H1 (cell line): ENCODE measurements at regions not wholly inside any gene's neighbourhood (a gene's known extent, or its start where the extent isn't known, plus 50 kb on each side); places are given as distances from the start of the nearest gene placed in this dataset.

Experiments
- CTCF ChIA-PET: fragments of 300-600 bp; sonication (Branson Sonifier 250); formaldehyde crosslinking; loops from one replicate; lab custom pipeline; 2021; ENCODE audit not compliant: partially characterized antibody; lab: Charles Lee
- POLR2A ChIA-PET: fragments of 300-600 bp; sonication (Branson Sonifier 250); formaldehyde crosslinking; loops from one replicate; lab custom pipeline; 2021; ENCODE audit warnings: inconsistent platforms; ENCODE audit not compliant: partially characterized antibody; lab: Charles Lee
- DNase-seq, 2 experiments: peaks; one replicate each; pipeline versions ENCODE4 v3.0.0 to v3.0.0-alpha.2; 2010 to 2022; ENCODE audit warnings: low spot score in 2 of 2, low read depth in 1 of 2, mixed read lengths in 1 of 2
- FAIRE-seq: peaks from 2 replicates; lab custom pipeline; 2011; peaks lifted over from hg19 to GRCh38; lab: Jason Lieb, UNC
- H2AFZ ChIP-seq: 2 replicates; pipeline ENCODE4 v1.8.1; 2012; ENCODE audit warnings: low read length, inconsistent platforms
- H2AK5ac ChIP-seq: 2 replicates; pipeline ENCODE4 v1.6.1; 2013; ENCODE audit warnings: low read depth, low read length
- H2BK120ac ChIP-seq: replicated peaks from 2 replicates; pipeline ENCODE3; 2013; ENCODE audit warnings: low read depth, low read length, inconsistent platforms
- H2BK12ac ChIP-seq: 2 replicates; pipeline ENCODE4 v1.6.1; 2013; ENCODE audit warnings: low read depth, low read length
- H2BK15ac ChIP-seq: 2 replicates; pipeline ENCODE4 v1.6.1; 2013; ENCODE audit warnings: low read length
- H2BK20ac ChIP-seq: 2 replicates; pipeline ENCODE4 v1.6.1; 2013; ENCODE audit warnings: low read length
- H2BK5ac ChIP-seq: 2 replicates; pipeline ENCODE4 v1.6.1; 2013; ENCODE audit warnings: low read depth, low read length
- H3K14ac ChIP-seq: 2 replicates; pipeline ENCODE4 v1.6.1; 2013; ENCODE audit warnings: inconsistent platforms; ENCODE audit not compliant: insufficient read length
- H3K18ac ChIP-seq: 2 replicates; pipeline ENCODE4 v1.6.1; 2013; ENCODE audit warnings: low read length; ENCODE audit errors: extremely low read depth
- H3K23ac ChIP-seq: 2 replicates; pipeline ENCODE4 v1.6.1; 2013; ENCODE audit warnings: inconsistent platforms; ENCODE audit not compliant: insufficient read length
- H3K23me2 ChIP-seq: 2 replicates; pipeline ENCODE4 v1.6.1; 2013; ENCODE audit warnings: low read depth, low read length
- H3K27ac ChIP-seq: 2 replicates; pipeline ENCODE4 v1.6.1; 2011; ENCODE audit warnings: low read depth, low read length, inconsistent platforms
- H3K27me3 ChIP-seq, 4 experiments: replicated peaks in 1 of 4; 1 replicate in 1 of 4; 2 replicates in 3 of 4; pipeline versions ENCODE4 v1.6.1 to v1.8.1; 2011 to 2013; ENCODE audit warnings: low read length in 3 of 4, mild to moderate bottlenecking in 3 of 4, inconsistent platforms in 2 of 4, mixed read lengths in 2 of 4, moderate library complexity in 1 of 4; ENCODE audit not compliant: control insufficient read depth in 3 of 4, insufficient read depth in 3 of 4; ENCODE audit errors: extremely low read depth in 1 of 4
- H3K36me3 ChIP-seq, 4 experiments: 2 replicates each; pipeline versions ENCODE4 v1.6.1 to v1.8.1; 2011 to 2013; ENCODE audit warnings: mild to moderate bottlenecking in 4 of 4, low read length in 3 of 4, moderate library complexity in 2 of 4, control low read depth in 1 of 4, inconsistent platforms in 1 of 4; ENCODE audit not compliant: insufficient read depth in 4 of 4, control insufficient read depth in 2 of 4
- H3K4ac ChIP-seq: replicated peaks from 2 replicates; pipeline ENCODE3; 2013; ENCODE audit warnings: low read length, low read depth, mixed read lengths, inconsistent platforms; ENCODE audit not compliant: insufficient read length
- H3K4me1 ChIP-seq, 4 experiments: replicated peaks in 1 of 4; 1 replicate in 1 of 4; 2 replicates in 3 of 4; pipeline versions ENCODE4 v1.6.1 to v1.8.1; 2011 to 2013; ENCODE audit warnings: low read length in 3 of 4, inconsistent platforms in 2 of 4, mixed read lengths in 1 of 4; ENCODE audit not compliant: insufficient read depth in 4 of 4, control insufficient read depth in 3 of 4
- H3K4me2 ChIP-seq, 2 experiments: 2 replicates each; pipeline versions ENCODE4 v1.6.1 to v1.8.1; 2011 to 2013; ENCODE audit warnings: low read depth in 2 of 2, low read length in 2 of 2, control low read depth in 1 of 2, inconsistent platforms in 1 of 2, mild to moderate bottlenecking in 1 of 2; ENCODE audit not compliant: insufficient read depth in 1 of 2
- H3K4me3 ChIP-seq, 4 experiments: fragments of 200-600, 300-600 bp in 1 of 4; sonication (generic), shearing (Covaris generic), sonication (Bioruptor Twin) in 1 of 4; 2 replicates each; pipeline versions ENCODE4 v1.5.1 to v1.8.1; 2011 to 2016; ENCODE audit warnings: low read length in 4 of 4, low read depth in 3 of 4, control low read depth in 2 of 4, inconsistent platforms in 2 of 4, mild to moderate bottlenecking in 2 of 4, mixed read lengths in 1 of 4, moderate library complexity in 1 of 4; ENCODE audit not compliant: insufficient read depth in 2 of 4; ENCODE audit errors: extremely low read depth in 1 of 4
- H3K56ac ChIP-seq: replicated peaks from 2 replicates; pipeline ENCODE3; 2013; ENCODE audit warnings: low read depth, mild to moderate bottlenecking, mixed read lengths, low read length, inconsistent platforms; ENCODE audit not compliant: insufficient read length
- H3K79me1 ChIP-seq: 2 replicates; pipeline ENCODE4 v1.6.1; 2013; ENCODE audit warnings: low read depth, low read length, control low read depth
- H3K79me2 ChIP-seq, 2 experiments: 2 replicates each; pipeline versions ENCODE4 v1.6.1 to v1.8.1; 2012 to 2013; ENCODE audit warnings: low read length in 2 of 2, mild to moderate bottlenecking in 2 of 2, inconsistent platforms in 1 of 2; ENCODE audit not compliant: insufficient read depth in 2 of 2, control insufficient read depth in 1 of 2
- H3K9ac ChIP-seq, 4 experiments: replicated peaks in 1 of 4; 1 replicate in 1 of 4; 2 replicates in 3 of 4; pipeline versions ENCODE4 v1.6.1 to v1.8.1; 2011 to 2013; ENCODE audit warnings: low read depth in 3 of 4, low read length in 3 of 4, control low read depth in 2 of 4, mild to moderate bottlenecking in 2 of 4, moderate library complexity in 2 of 4, inconsistent platforms in 1 of 4; ENCODE audit errors: extremely low read depth in 1 of 4
- H3K9me3 ChIP-seq, 2 experiments: 2 replicates each; pipeline versions ENCODE4 v1.6.1 to v1.8.1; 2012 to 2013; ENCODE audit warnings: mild to moderate bottlenecking in 2 of 2, moderate library complexity in 2 of 2, control low read depth in 1 of 2, inconsistent platforms in 1 of 2, low read depth in 1 of 2, low read length in 1 of 2, mixed read lengths in 1 of 2; ENCODE audit not compliant: insufficient read depth in 2 of 2
- H4K20me1 ChIP-seq, 2 experiments: replicated peaks in 1 of 2; 2 replicates each; pipeline versions ENCODE3 to v1.8.1; 2011 to 2013; ENCODE audit warnings: inconsistent platforms in 2 of 2, low read length in 2 of 2, mild to moderate bottlenecking in 1 of 2; ENCODE audit not compliant: insufficient read depth in 2 of 2, control insufficient read depth in 1 of 2
- H4K5ac ChIP-seq: 2 replicates; pipeline ENCODE4 v1.6.1; 2013; ENCODE audit warnings: low read length, low read depth, mixed read lengths, inconsistent platforms; ENCODE audit not compliant: insufficient read length
- H4K8ac ChIP-seq: 2 replicates; pipeline ENCODE4 v1.8.0; 2013; ENCODE audit warnings: mild to moderate bottlenecking, moderate library complexity, low read length, inconsistent platforms; ENCODE audit not compliant: insufficient read depth; ENCODE audit errors: extremely low read depth
- H4K91ac ChIP-seq: replicated peaks from 2 replicates; pipeline ENCODE3; 2013; ENCODE audit warnings: low read length, mixed read lengths, inconsistent platforms; ENCODE audit not compliant: insufficient read length
- ASH2L ChIP-seq: fragments of 200-600, 300-600 bp; sonication (generic); IDR thresholded peaks from one replicate; pipeline ENCODE4 v1.7.1; 2017; ENCODE audit warnings: low read length
- BRCA1 ChIP-seq: IDR thresholded peaks from 2 replicates; pipeline ENCODE4 v1.6.1; 2012; ENCODE audit warnings: low read depth, low read length, improper control_type of control experiment
- CHD2 ChIP-seq: IDR thresholded peaks from 2 replicates; pipeline ENCODE4 v1.6.1; 2012; ENCODE audit warnings: low read length, improper control_type of control experiment
- FOSL1 ChIP-seq: IDR thresholded peaks from 2 replicates; pipeline ENCODE4 v1.6.1; 2011; ENCODE audit warnings: mild to moderate bottlenecking, low read depth, low read length, moderate library complexity; ENCODE audit not compliant: insufficient read depth
- GABPA ChIP-seq: IDR thresholded peaks from 2 replicates; pipeline ENCODE4 v1.6.1; 2011; ENCODE audit warnings: mild to moderate bottlenecking, low read length, moderate library complexity, borderline replicate concordance; ENCODE audit not compliant: insufficient read depth
- HDAC2 ChIP-seq, 2 experiments: fragments of 300-600 bp in 1 of 2; sonication (generic) in 1 of 2; IDR thresholded peaks; 2 replicates each; pipeline ENCODE4 v1.6.1; 2011 to 2012; ENCODE audit warnings: low read depth in 2 of 2, low read length in 2 of 2, mild to moderate bottlenecking in 2 of 2, moderate library complexity in 2 of 2, borderline replicate concordance in 1 of 2, inconsistent platforms in 1 of 2
- KDM5A ChIP-seq: fragments of 200-600 bp; IDR thresholded peaks from 2 replicates; pipeline ENCODE4 v1.7.1; 2012; ENCODE audit warnings: mild to moderate bottlenecking, low read length, inconsistent platforms, mixed read lengths
- NANOG ChIP-seq: IDR thresholded peaks from 2 replicates; pipeline ENCODE4 v1.6.1; 2011; ENCODE audit warnings: low read length, low read depth, mild to moderate bottlenecking, inconsistent platforms; ENCODE audit not compliant: insufficient read depth, poor library complexity, severe bottlenecking
- POLR2AphosphoS5 ChIP-seq: IDR thresholded peaks from 2 replicates; pipeline ENCODE4 v1.6.1; 2011; ENCODE audit warnings: low read depth, low read length
- RFX5 ChIP-seq: IDR thresholded peaks from 2 replicates; pipeline ENCODE4 v1.6.1; 2011; ENCODE audit warnings: low read depth, low read length, improper control_type of control experiment, borderline replicate concordance
- SP4 ChIP-seq: IDR thresholded peaks from 2 replicates; pipeline ENCODE4 v1.6.1; 2012; ENCODE audit warnings: low read length, inconsistent platforms
- SUZ12 ChIP-seq: fragments of 200-600 bp; sonication (generic); IDR thresholded peaks from 2 replicates; pipeline ENCODE4 v1.6.1; 2012; ENCODE audit warnings: mild to moderate bottlenecking, inconsistent platforms, low read length, moderate library complexity, mixed read lengths
- TAF7 ChIP-seq: optimal IDR thresholded peaks from 2 replicates; pipeline ENCODE3; 2011; ENCODE audit warnings: low read depth, mild to moderate bottlenecking, inconsistent platforms, low read length, moderate library complexity, borderline replicate concordance
- WGBS, 2 experiments: shearing (Covaris generic) in 1 of 2; methylation state at CpG; one replicate each; pipeline versions ENCODE4 v1.1.6 to v1.1.7; 2013 to 2015; ENCODE audit warnings: low lambda C conversion rate in 2 of 2, mixed read lengths in 2 of 2, inconsistent platforms in 1 of 2, low coverage in 1 of 2, missing lambda C conversion rate in 1 of 2; ENCODE audit not compliant: insufficient replicate concordance in 2 of 2, insufficient coverage in 1 of 2, insufficient read length in 1 of 2; ENCODE audit errors: extremely low coverage in 1 of 2, missing lambda C conversion rate in 1 of 2; 5-methylcytosine and 5-hydroxymethylcytosine counted together
- TF ChIP-seq, protein P1 (sequence below): IDR thresholded peaks from 2 replicates; pipeline ENCODE4 v1.6.1; 2011; ENCODE audit warnings: low read length, improper control_type of control experiment

DNA sequence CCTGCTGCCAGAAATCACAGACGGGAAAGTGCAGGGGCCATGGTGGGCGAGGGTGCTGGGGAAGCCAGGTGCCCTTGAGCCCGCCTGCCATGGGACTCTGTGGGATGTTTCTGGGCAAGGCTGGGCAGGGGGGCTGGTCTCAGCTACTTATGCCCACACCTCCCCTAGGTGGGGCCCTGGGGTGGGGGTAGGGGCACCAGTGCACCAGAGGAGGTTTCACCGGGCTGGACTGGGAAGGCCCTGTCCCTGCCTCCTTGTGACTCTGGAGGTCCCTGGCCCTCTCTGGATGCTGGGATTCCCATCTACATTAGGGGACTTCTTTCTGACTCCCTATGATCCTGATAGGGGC lies 75.2 kb upstream of the WNT11 start:
- Histone ChIP-seq H3K27ac (no peak overlapping the region), H2BK5ac (no peak overlapping the region), H3K4me2 (no peak overlapping the region), H3K14ac (no peak overlapping the region), H3K79me2 (no peaks in the 10 kb centered on the region), H3K9me3 (no peaks in the 10 kb centered on the region), H3K18ac (no peak overlapping the region), H3K56ac (no peak overlapping the region), H3K4ac (no peak overlapping the region), H4K8ac (no peak overlapping the region), H3K36me3 (no peaks in the 10 kb centered on the region), H3K79me1 (no peaks in the 10 kb centered on the region), H4K20me1 (no peaks in the 10 kb centered on the region), H2BK12ac (no peak overlapping the region), H4K5ac (no peak overlapping the region), H3K23me2 (no peaks in the 10 kb centered on the region), H3K9ac (no peak overlapping the region), H2BK15ac (no peak overlapping the region), H2BK20ac (no peak overlapping the region), H2BK120ac (no peak overlapping the region), H3K4me3 (no peak overlapping the region), H3K4me1 (peaks cover 5 to 35% (median 13%) of the 10 kb centered on the region in 4 experiments), H2AK5ac (no peak overlapping the region), H4K91ac (no peak overlapping the region), H2AFZ (no peak overlapping the region), H3K27me3 (peaks cover 0 to 7% (median 4%) of the 10 kb centered on the region in 4 experiments; a peak in 3 of 7 replicates), H3K23ac (no peak overlapping the region)
- POLR2A ChIA-PET, result no interaction called here
- DNase-seq (no peak), FAIRE-seq (no peak)
- 88% methylated on average over 4 of the region's 4 CpGs; no CpG with 5 or more reads in 1 of the 2 experiments for WGBS, 2 experiments
- CTCF ChIA-PET, result interaction anchor here (1.6 to 3.4 kb wide), 3 partner anchors 12 to 73 kb away, joined by 3 to 12 read pairs (median 12); no protein-coding TSS in a partner anchor
- no peak for TF ChIP-seq SP4
- no peak for TF ChIP-seq NANOG
- TF ChIP-seq HDAC2 (IDR thresholded peaks at IDR 0.05; ENCODE audit: borderline replicate concordance in 1 of 2, low read depth in 2 of 2, low read length in 2 of 2), result no peak
- no peak for TF ChIP-seq TAF7
- no peak for TF ChIP-seq CHD2
- no peak for TF ChIP-seq GABPA
- TF ChIP-seq KDM5A, result no peak
- TF ChIP-seq BRCA1, result no peak
- TF ChIP-seq FOSL1, result no peak
- TF ChIP-seq RFX5, result no peak
- TF ChIP-seq, protein P1, sequence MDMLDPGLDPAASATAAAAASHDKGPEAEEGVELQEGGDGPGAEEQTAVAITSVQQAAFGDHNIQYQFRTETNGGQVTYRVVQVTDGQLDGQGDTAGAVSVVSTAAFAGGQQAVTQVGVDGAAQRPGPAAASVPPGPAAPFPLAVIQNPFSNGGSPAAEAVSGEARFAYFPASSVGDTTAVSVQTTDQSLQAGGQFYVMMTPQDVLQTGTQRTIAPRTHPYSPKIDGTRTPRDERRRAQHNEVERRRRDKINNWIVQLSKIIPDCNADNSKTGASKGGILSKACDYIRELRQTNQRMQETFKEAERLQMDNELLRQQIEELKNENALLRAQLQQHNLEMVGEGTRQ, result no peak
- TF ChIP-seq ASH2L, result no peak
- TF ChIP-seq POLR2AphosphoS5, result no peak
- TF ChIP-seq SUZ12, result no peak
